ENCODE measurements at regions not wholly inside any gene's neighbourhood (a gene's known extent, or its start where the extent isn't known, plus 50 kb on each side); places are given as distances from the start of the nearest gene placed in this dataset.

DNA sequence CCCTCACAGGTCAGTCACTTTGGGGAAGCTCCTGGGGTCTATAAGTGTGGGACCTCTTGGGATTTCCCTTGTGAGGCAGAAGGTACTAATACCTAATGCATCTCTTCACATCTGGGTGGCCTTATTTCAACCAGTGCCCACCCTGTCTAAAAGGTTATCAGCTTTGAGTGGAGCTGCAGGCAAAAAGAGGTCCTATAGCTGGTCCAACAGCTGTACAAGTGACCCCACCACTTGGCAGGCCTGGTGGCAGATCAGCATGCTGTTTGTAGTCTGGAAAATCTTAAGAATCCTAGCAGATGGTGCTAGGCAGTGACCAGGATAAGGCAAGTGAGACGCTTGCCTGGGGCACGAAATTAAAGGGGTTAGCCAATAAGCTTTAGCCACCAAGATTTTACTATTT, 51.6 kb upstream of the GTSF1L start:
- Histone ChIP-seq H3K4me3 (ENCODE audit: low read depth in 1 of 3, low read length in 3 of 3) (no peak overlapping the region), H3K36me3 (ENCODE audit: control insufficient read depth in 3 of 3, insufficient read depth in 2 of 3, low read depth in 1 of 3, low read length in 3 of 3) (no peaks in the 10 kb centered on the region), H3K9me3 (ENCODE audit: control insufficient read depth in 2 of 2, insufficient read depth in 1 of 2, low read depth in 1 of 2, low read length in 1 of 2) (peaks cover 0 to 9% of the 10 kb centered on the region in 2 donors), H3K27me3 (ENCODE audit: control insufficient read depth in 3 of 3, insufficient read depth in 3 of 3, low read length in 3 of 3) (peaks cover 0 to 2% (median 0%) of the 10 kb centered on the region in 3 donors), H3K27ac (ENCODE audit: low read depth in 1 of 3, low read length in 2 of 3) (no peak overlapping the region), H3K4me1 (ENCODE audit: control insufficient read depth in 3 of 3, insufficient read depth in 2 of 3, low read depth in 1 of 3, low read length in 2 of 3) (no peaks in the 10 kb centered on the region)
- WGBS, 3 donors: 75 to 90% (median 81%) methylated on average over 2 of the region's 2 CpGs
- no peak for FAIRE-seq
- no peak for DNase-seq

- no peak overlapping the region for H3K4me3 ChIP-seq (ENCODE audit: low read depth in 1 of 3, low read length in 3 of 3)
- no peaks in the 10 kb centered on the region for H3K4me1 ChIP-seq (ENCODE audit: control insufficient read depth in 3 of 3, insufficient read depth in 2 of 3, low read depth in 1 of 3, low read length in 2 of 3)
- H3K9me3 ChIP-seq (ENCODE audit: control insufficient read depth in 2 of 2, insufficient read depth in 1 of 2, low read depth in 1 of 2, low read length in 1 of 2): peaks cover 0 to 9% of the 10 kb centered on the region in 2 donors
- no peak for DNase-seq
- FAIRE-seq: no peak
- H3K27ac ChIP-seq (ENCODE audit: low read depth in 1 of 3, low read length in 2 of 3): no peak overlapping the region
- no peaks in the 10 kb centered on the region for H3K36me3 ChIP-seq (ENCODE audit: control insufficient read depth in 3 of 3, insufficient read depth in 2 of 3, low read depth in 1 of 3, low read length in 3 of 3)
- peaks cover 0 to 2% (median 0%) of the 10 kb centered on the region in 3 donors for H3K27me3 ChIP-seq (ENCODE audit: control insufficient read depth in 3 of 3, insufficient read depth in 3 of 3, low read length in 3 of 3)
- WGBS, 3 donors: 92 to 100% (median 94%) methylated on average over 1 of the region's 1 CpG
Observed at GRCh38 chr20:43776691-43777090, 49.9 kb upstream of the GTSF1L start.

Data from small intestine (tissue), 7 donors.